B cell (primary cell): ENCODE measurements at regions not wholly inside any gene's neighbourhood (a gene's known extent, or its start where the extent isn't known, plus 50 kb on each side); places are given as distances from the start of the nearest gene placed in this dataset.
"Not testable (repeated sequence)": the region's sequence is repeated elsewhere in the genome, so short reads cannot be mapped to it uniquely, and the experiment has no call there.

Experiments
- EZH2 ChIP-seq: IDR thresholded peaks from 2 replicates; pipeline ENCODE4 v1.6.1; 2012; ENCODE audit warnings: borderline replicate concordance, low read depth, mild to moderate bottlenecking, moderate library complexity, low read length; ENCODE audit not compliant: insufficient read depth, poor library complexity, severe bottlenecking
- TF ChIP-seq, protein P1 (sequence below): fragments of 200-600 bp; IDR thresholded peaks from one replicate; pipeline ENCODE4 v1.8.0; 2022; ENCODE audit warnings: antibody characterized with exemption, mild to moderate bottlenecking

DNA sequence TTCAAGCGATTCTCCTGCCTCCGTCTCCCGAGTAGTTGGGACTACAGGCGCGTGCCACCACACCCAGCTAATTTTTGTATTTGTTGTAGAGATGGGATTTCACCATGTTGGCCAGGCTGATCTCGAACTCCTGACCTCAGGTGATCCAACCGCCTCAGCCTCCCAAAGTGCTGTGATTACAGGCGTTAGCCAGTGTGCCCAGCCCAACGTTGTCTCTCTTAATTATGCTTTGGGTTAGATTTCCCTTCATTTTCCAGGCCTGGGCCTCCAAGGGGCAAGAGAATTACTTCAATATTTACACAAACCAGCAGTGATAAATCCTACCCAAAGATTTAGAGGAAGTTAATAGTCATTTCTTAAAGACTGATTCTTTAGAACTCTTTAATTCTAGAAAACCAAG lies 186.7 kb upstream of the PHF14 start:
- TF ChIP-seq, protein P1, sequence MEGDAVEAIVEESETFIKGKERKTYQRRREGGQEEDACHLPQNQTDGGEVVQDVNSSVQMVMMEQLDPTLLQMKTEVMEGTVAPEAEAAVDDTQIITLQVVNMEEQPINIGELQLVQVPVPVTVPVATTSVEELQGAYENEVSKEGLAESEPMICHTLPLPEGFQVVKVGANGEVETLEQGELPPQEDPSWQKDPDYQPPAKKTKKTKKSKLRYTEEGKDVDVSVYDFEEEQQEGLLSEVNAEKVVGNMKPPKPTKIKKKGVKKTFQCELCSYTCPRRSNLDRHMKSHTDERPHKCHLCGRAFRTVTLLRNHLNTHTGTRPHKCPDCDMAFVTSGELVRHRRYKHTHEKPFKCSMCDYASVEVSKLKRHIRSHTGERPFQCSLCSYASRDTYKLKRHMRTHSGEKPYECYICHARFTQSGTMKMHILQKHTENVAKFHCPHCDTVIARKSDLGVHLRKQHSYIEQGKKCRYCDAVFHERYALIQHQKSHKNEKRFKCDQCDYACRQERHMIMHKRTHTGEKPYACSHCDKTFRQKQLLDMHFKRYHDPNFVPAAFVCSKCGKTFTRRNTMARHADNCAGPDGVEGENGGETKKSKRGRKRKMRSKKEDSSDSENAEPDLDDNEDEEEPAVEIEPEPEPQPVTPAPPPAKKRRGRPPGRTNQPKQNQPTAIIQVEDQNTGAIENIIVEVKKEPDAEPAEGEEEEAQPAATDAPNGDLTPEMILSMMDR: not testable (repeated sequence)
- not testable (repeated sequence) for TF ChIP-seq EZH2
